ENCODE measurements at regions not wholly inside any gene's neighbourhood (a gene's known extent, or its start where the extent isn't known, plus 50 kb on each side); places are given as distances from the start of the nearest gene placed in this dataset.

DNA sequence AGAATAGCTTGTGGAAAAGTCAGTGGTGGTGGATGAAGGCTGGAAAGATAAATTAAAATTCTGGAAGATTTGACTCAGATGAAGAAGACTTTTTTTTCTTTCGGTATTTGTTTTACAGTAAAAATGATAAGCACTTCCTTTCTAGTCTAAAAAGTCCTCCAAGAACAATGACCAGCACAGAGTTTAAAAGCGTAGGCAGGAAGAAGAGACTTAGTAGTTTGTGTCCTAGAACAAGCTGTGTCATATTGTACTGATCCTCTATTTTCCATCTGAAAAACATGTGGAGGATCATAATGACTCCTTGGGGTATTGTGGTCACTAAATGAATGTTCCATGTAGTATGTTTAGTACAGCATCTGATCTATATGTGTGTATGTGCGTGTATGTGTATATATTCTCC is 132.4 kb upstream of the FSHR start:
- Histone ChIP-seq H3K27ac (no peak overlapping the region), H3K36me3 (no peaks in the 10 kb centered on the region), H3K9me3 (no peaks in the 10 kb centered on the region), H3K27me3 (no peaks in the 10 kb centered on the region), H3K4me1 (no peaks in the 10 kb centered on the region), H3K4me3 (no peak overlapping the region)
- no peak for TF ChIP-seq POLR2A (IDR thresholded peaks at IDR 0.05)
- TF ChIP-seq, protein P1, sequence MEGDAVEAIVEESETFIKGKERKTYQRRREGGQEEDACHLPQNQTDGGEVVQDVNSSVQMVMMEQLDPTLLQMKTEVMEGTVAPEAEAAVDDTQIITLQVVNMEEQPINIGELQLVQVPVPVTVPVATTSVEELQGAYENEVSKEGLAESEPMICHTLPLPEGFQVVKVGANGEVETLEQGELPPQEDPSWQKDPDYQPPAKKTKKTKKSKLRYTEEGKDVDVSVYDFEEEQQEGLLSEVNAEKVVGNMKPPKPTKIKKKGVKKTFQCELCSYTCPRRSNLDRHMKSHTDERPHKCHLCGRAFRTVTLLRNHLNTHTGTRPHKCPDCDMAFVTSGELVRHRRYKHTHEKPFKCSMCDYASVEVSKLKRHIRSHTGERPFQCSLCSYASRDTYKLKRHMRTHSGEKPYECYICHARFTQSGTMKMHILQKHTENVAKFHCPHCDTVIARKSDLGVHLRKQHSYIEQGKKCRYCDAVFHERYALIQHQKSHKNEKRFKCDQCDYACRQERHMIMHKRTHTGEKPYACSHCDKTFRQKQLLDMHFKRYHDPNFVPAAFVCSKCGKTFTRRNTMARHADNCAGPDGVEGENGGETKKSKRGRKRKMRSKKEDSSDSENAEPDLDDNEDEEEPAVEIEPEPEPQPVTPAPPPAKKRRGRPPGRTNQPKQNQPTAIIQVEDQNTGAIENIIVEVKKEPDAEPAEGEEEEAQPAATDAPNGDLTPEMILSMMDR (IDR thresholded peaks at IDR 0.05): no peak
- intact Hi-C loops (cut with DNase I; ENCODE audit: low total_unique reads): no loop called here
- no peak for DNase-seq

DNA sequence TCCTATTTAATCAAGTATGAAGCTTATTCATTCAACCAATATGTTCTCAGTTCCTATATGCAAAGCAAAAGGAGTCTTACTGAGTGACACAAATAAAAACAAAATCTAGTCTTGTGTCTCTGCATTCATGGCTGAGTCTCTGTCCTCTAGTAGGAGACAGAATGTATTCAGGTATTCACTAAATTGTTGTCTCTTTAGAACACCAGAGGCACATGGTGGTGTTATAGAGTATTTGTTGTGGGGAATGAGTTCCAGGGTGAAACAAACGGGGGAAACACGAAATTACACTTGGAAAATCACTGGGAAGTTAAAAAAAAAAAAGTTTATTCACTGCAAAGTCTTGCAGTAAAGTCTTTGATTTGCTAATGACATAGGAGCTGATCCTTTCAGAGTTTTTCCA is 131.7 kb upstream of the FSHR start:
- no peak overlapping the region for H3K27ac ChIP-seq
- H3K4me3 ChIP-seq: no peak overlapping the region
- intact Hi-C loops (cut with DNase I; ENCODE audit: low total_unique reads): no loop called here
- no peaks in the 10 kb centered on the region for H3K36me3 ChIP-seq
- no peaks in the 10 kb centered on the region for H3K27me3 ChIP-seq
- H3K4me1 ChIP-seq: no peaks in the 10 kb centered on the region
- DNase-seq: no peak
- TF ChIP-seq, protein P1 (IDR thresholded peaks at IDR 0.05): no peak
- no peak for TF ChIP-seq POLR2A (IDR thresholded peaks at IDR 0.05)
- H3K9me3 ChIP-seq: no peaks in the 10 kb centered on the region

DNA sequence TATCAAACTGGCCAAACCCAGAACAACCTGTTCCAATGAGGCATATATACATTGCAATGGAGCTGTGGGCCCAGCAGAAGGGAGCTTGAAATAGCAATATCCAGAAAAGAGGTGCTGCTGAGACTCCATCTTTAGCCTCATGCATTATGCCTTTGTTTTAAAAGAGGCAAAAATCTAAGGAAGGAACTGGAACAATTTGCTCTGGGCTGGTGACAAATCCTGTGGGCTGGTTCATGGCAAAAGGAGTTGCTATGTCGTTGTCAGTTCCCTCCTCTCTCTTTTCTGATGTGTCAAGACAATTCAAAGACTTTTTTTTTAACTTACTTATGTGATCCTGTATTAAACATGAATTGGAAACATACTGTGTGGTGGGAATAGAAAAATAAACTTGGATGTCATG is 124.2 kb upstream of the FSHR start:
- Histone ChIP-seq H3K27me3 (no peaks in the 10 kb centered on the region), H3K27ac (no peak overlapping the region), H3K4me1 (no peaks in the 10 kb centered on the region), H3K4me3 (no peak overlapping the region), H3K9me3 (no peaks in the 10 kb centered on the region), H3K36me3 (no peaks in the 10 kb centered on the region)
- TF ChIP-seq, protein P1 (IDR thresholded peaks at IDR 0.05): no peak
- TF ChIP-seq POLR2A (IDR thresholded peaks at IDR 0.05): no peak
- intact Hi-C loops (cut with DNase I; ENCODE audit: low total_unique reads): no loop called here
- no peak for DNase-seq

DNA sequence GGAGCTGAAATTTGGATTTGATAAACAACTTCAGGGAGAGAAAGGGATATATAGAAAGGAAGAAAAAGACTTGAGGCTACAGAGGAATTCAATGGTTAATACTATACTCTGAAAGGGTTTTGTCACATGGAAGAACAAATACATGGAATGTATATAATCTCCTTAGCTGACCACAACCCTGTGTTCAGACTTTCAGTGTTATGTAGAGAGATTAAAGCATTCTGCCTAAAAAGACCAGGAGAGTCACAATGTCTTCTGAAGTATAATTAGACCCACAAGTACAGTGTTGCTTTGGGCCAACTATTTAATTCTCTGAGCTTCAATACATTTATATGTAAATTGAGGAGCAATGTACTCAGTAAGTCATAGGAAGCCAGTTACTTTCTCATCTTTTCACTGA is 123.8 kb upstream of the FSHR start:
- H3K4me1 ChIP-seq: no peaks in the 10 kb centered on the region
- no peaks in the 10 kb centered on the region for H3K27me3 ChIP-seq
- H3K4me3 ChIP-seq: no peak overlapping the region
- DNase-seq: no peak
- no peaks in the 10 kb centered on the region for H3K9me3 ChIP-seq
- intact Hi-C loops (cut with DNase I; ENCODE audit: low total_unique reads): no loop called here
- TF ChIP-seq POLR2A (IDR thresholded peaks at IDR 0.05): no peak
- TF ChIP-seq, protein P1 (IDR thresholded peaks at IDR 0.05): no peak
- no peak overlapping the region for H3K27ac ChIP-seq
- H3K36me3 ChIP-seq: no peaks in the 10 kb centered on the region

DNA sequence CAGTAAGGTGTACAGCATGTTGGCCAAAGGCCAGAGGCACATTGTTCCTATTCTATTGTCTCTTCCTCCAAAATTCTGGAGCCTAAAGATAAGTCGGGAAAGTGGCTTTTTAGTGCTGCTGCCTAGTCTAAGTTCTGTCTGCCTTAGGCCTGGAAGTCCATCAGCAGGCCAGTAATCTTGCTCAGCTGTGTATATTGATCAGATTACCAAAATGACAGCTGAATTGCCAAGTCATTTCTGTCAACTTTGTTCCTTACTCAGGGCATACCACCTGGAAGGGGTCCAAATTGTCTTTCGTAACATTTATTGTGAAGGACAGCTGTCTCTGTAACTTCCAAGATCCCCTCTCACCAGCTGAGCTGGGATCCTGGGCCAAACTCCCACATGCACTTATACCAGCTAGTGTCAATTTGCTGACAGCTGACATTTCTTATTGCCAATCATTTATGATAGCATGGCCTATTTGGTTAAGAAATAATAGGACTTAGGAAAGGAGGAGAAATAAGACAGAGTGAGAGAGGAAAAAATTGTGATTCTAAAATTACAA is 116.8 kb upstream of the FSHR start:
- Histone ChIP-seq H3K36me3 (no peaks in the 10 kb centered on the region), H3K27me3 (no peaks in the 10 kb centered on the region), H3K4me1 (no peaks in the 10 kb centered on the region), H3K4me3 (no peak overlapping the region), H3K9me3 (no peaks in the 10 kb centered on the region), H3K27ac (no peak overlapping the region)
- intact Hi-C loops (cut with DNase I; ENCODE audit: low total_unique reads): no loop called here
- no peak for DNase-seq
- TF ChIP-seq, protein P1 (IDR thresholded peaks at IDR 0.05): no peak
- TF ChIP-seq POLR2A (IDR thresholded peaks at IDR 0.05): no peak

Measured in uterus (tissue), 3 donors.